ENCODE measurements at regions not wholly inside any gene's neighbourhood (a gene's known extent, or its start where the extent isn't known, plus 50 kb on each side); places are given as distances from the start of the nearest gene placed in this dataset.
"Not testable (repeated sequence)": the region's sequence is repeated elsewhere in the genome, so short reads cannot be mapped to it uniquely, and the experiment has no call there.

DNA sequence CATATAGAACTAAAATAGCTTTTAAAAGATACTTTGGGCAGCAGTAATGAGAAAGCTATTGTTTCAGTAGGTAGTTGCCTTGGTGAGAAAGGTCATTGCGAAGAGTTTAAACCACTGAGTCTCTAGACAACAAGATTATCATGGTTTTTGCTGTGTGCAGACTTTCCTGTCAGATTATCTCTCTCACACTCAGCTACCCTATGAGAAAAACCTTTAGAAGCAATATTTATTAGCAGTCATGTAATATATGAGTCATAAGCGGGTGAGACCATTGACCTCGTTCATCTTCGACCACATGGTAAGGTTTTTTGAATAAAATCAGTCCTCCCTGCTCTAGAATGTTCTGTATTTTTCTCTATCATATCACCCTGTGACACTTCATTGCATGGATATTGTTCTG lies 59.9 kb downstream of the GPR65 start:
- H3K27me3 Mint-ChIP-seq: no peaks in the 10 kb centered on the region
- no peak overlapping the region for H3K4me3 Mint-ChIP-seq
- H3K27ac Mint-ChIP-seq: no peak overlapping the region
- ATAC-seq: no peak
- peaks cover 3% of the 10 kb centered on the region for H3K4me1 Mint-ChIP-seq
- peaks cover 14% of the 10 kb centered on the region for H3K9me3 Mint-ChIP-seq
- no peak for DNase-seq
- H3K36me3 Mint-ChIP-seq (ENCODE audit: low read depth): peaks cover 5% of the 10 kb centered on the region

DNA sequence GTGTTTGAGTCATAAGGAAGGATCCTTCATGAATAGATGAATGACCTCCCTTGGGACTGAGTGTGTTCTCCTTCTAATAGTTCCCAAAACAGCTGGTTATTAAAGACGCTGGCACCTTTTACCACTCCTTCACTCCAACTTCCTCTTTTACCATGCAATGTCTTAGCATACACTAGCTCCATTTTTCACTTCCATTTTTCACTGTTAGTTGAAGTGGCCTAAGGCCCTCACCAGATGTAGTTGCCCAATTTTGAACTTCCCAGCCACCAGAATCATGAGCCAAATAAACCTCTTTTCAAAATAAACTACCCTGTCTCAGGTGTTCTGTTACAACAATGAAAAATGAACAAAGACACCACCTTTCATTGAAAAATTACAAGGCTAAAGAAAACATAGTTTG lies 64.7 kb downstream of the GPR65 start:
- Mint-ChIP-seq H3K9me3 (peaks cover 28% of the 10 kb centered on the region), H3K36me3 (ENCODE audit: low read depth) (peaks cover 5% of the 10 kb centered on the region), H3K27me3 (no peaks in the 10 kb centered on the region), H3K4me3 (no peak overlapping the region), H3K4me1 (no peaks in the 10 kb centered on the region), H3K27ac (no peak overlapping the region)
- no peak for ATAC-seq
- DNase-seq: no peak

DNA sequence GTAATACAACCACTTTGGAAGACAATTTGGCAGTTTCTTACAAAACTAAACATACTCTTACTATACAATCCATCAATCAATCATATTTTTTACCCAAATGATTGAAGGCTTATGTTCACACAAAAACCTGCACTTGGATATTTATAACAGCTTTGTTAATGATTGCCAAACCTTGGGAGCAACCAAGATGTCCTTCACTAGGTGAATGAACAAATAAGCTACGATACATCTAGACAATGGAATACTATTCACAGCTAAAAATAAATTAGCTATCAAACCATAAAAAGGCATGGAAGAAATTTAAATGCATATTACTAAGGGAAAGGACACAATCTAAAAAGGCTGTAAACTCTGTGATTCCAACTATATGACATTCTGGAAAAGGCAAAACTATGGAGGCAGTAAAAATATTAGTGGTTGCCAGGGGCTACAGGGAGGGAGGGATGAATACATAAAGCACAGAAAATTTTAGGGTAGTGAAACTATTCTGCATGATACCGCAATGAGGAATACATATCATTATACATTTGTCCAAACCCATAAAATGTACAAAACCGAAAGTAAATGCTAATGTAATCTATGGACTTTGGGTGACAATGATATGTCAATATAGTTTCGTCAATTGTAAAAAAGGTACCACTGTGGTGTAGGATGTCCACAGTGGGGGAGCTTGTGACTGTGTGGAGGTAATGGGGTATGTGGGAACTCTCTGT lies 70.5 kb downstream of the GPR65 start:
- DNase-seq: no peak
- H3K27me3 Mint-ChIP-seq: no peaks in the 10 kb centered on the region
- H3K4me3 Mint-ChIP-seq: no peak overlapping the region
- no peak for ATAC-seq
- no peaks in the 10 kb centered on the region for H3K36me3 Mint-ChIP-seq (ENCODE audit: low read depth)
- H3K4me1 Mint-ChIP-seq: no peaks in the 10 kb centered on the region
- H3K9me3 Mint-ChIP-seq: peaks cover 11% of the 10 kb centered on the region
- H3K27ac Mint-ChIP-seq: no peak overlapping the region

DNA sequence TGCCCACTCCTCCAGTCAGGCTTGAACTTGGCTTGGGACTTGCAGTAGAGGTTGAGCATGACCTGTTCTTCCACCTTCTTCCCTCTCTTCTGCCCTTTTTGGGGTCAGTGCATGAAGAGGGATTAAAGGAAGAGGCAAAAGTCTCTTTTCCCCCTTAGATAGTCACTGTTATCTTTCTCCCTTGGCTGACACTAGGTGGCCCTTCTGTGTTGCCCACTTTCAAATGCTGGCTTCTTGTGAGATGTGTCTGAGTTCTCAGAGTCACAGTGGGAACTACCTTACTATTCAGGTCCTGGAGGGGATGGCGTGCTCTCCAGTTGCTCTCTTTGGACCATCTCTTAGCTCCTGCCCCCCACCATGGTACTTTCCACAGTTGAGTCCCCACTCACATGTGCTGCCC lies 73.6 kb downstream of the GPR65 start:
- H3K4me3 Mint-ChIP-seq: no peak overlapping the region

DNA sequence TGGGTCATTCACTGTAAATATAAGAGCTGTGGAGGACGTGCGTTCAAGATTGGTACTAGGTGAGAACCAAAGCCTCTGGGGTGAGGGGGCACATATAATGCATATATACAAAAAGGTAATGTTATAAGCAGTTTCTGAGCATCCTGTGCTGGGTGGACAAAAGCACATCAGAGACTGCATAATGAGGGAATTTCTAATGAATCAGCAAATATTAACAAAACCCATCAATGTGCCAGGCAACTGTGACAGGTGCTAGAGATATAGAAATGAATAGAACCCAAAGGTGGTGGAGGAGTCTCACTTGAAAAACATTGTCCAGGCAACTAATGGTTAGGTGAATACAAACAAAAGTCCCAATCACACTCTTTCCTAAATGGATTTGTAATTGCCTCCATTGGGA lies 74.7 kb downstream of the GPR65 start:
- no peak overlapping the region for H3K27ac Mint-ChIP-seq

More for the DNA sequence above, 73.6 kb downstream of the GPR65 start:
- H3K27me3 Mint-ChIP-seq: no peaks in the 10 kb centered on the region
- ATAC-seq (no peak), DNase-seq (no peak)
- H3K4me1 Mint-ChIP-seq: no peaks in the 10 kb centered on the region
- H3K27ac Mint-ChIP-seq: no peak overlapping the region
- no peaks in the 10 kb centered on the region for H3K9me3 Mint-ChIP-seq
- no peaks in the 10 kb centered on the region for H3K36me3 Mint-ChIP-seq (ENCODE audit: low read depth)

DNA sequence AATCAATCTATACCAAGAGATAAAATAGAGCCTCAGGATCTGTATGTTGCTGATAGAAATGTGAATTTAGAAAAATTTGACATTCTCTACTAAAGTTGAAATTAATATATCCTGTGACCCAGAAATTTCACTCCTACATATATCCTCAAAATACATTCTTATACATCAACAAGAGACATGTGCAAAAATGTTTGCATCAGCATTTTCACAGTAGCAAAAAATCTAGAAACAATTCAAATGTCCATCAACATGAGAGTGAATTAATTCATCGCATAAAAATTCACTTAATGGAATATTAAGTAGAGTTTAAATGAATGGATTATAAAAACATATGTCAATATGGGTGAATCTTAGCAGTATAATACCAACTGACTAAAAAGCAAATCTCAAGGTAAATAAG lies 80.8 kb downstream of the GPR65 start:
- no peak for DNase-seq
- no peaks in the 10 kb centered on the region for H3K27me3 Mint-ChIP-seq
- ATAC-seq: no peak
- H3K9me3 Mint-ChIP-seq: no peaks in the 10 kb centered on the region
- H3K4me1 Mint-ChIP-seq: no peaks in the 10 kb centered on the region
- H3K4me3 Mint-ChIP-seq: no peak overlapping the region
- no peak overlapping the region for H3K27ac Mint-ChIP-seq
- H3K36me3 Mint-ChIP-seq (ENCODE audit: low read depth): peaks cover 1% of the 10 kb centered on the region

More for the DNA sequence above, 74.7 kb downstream of the GPR65 start:
- ATAC-seq (no peak), DNase-seq (no peak)
- H3K27me3 Mint-ChIP-seq: no peaks in the 10 kb centered on the region
- no peaks in the 10 kb centered on the region for H3K9me3 Mint-ChIP-seq
- no peak overlapping the region for H3K4me3 Mint-ChIP-seq
- no peaks in the 10 kb centered on the region for H3K36me3 Mint-ChIP-seq (ENCODE audit: low read depth)
- no peaks in the 10 kb centered on the region for H3K4me1 Mint-ChIP-seq

DNA sequence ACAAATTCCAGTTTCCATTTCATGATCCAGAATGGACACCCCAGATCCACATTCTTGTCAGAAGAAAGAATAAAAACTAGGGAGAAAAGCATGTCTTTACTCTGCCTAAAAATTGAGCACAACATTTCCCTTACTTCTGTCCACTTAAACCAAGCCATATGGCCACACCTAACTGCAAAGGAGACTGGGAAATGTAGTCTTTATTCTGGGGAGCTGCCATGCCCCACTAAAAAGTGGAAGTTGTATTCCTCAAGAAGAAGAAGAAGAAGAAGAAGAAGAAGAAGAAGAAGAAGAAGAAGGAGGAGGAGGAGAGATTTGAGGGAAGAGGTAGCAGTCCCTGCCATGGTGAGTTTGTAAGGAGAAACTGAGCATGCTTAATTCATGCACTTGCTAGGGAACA lies 84.5 kb downstream of the GPR65 start:
- no peak overlapping the region for H3K27ac Mint-ChIP-seq
- no peaks in the 10 kb centered on the region for H3K4me1 Mint-ChIP-seq
- ATAC-seq (no peak), DNase-seq (no peak)
- H3K27me3 Mint-ChIP-seq: no peaks in the 10 kb centered on the region
- peaks cover 1% of the 10 kb centered on the region for H3K36me3 Mint-ChIP-seq (ENCODE audit: low read depth)
- H3K9me3 Mint-ChIP-seq: no peaks in the 10 kb centered on the region
- H3K4me3 Mint-ChIP-seq: no peak overlapping the region

DNA sequence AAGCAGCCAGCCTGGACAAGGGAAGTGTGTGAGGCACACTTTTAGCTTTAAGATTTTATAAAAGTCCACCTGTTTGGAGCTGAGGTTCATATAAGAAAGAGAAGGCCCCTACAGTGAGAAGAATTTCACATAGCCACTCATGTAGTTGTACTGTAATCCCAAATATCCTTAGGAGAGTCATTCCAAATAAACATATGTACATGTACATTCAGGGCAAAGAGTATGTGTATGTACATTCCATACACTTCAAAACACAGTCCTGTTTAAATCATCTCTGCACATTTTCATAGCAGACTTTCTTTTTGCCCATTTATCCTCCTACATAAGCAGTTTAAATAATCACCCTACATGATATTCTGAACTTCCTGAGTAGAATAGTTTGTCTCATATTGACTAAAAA lies 87.6 kb downstream of the GPR65 start:
- Mint-ChIP-seq H3K9me3 (no peaks in the 10 kb centered on the region), H3K36me3 (ENCODE audit: low read depth) (no peaks in the 10 kb centered on the region), H3K27ac (no peak overlapping the region), H3K4me3 (no peak overlapping the region), H3K27me3 (no peaks in the 10 kb centered on the region), H3K4me1 (no peaks in the 10 kb centered on the region)
- DNase-seq (no peak), ATAC-seq (no peak)

DNA sequence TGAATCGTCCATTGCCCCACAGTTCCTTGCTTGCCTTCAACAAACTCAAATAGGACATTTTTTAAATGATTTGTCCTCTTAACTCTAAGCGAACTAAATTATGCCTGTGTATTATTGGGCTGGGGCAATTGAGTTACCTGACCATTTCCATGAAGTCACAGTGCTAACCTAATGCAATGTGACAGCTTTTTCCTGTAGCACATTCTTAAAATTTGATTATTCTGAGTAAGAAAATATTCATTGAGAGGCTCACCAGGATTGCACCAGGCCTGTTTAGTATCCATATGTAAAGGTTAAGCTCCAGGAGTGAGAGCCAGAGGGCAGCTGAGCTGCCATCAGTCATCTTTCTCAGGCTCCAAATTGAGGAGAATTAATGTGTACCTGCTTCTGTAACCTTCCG lies 90.9 kb downstream of the GPR65 start:
- Mint-ChIP-seq H3K4me1 (no peaks in the 10 kb centered on the region), H3K27me3 (no peaks in the 10 kb centered on the region), H3K4me3 (no peak overlapping the region), H3K36me3 (ENCODE audit: low read depth) (no peaks in the 10 kb centered on the region), H3K27ac (no peak overlapping the region), H3K9me3 (no peaks in the 10 kb centered on the region)
- DNase-seq (no peak), ATAC-seq (no peak)

DNA sequence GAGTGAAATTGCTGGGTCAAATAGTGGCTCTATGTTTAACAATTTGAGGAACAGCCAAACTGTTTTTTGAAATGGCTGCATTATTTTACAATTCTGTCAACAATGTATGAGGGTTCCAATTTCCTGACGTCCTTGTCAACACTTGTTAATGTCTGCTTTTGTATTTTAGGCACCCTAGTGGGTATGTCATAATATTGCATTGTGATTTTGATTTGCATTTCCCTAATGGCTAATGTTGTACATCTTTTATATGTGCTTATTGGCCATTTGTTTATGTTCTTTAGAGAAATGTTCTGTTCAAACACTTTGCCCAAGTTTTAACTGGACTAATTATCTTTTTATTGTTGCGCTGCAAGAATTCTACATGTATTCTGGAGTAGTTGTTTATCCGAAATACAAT lies 93.2 kb downstream of the GPR65 start:
- ATAC-seq (no peak), DNase-seq (no peak)
- H3K9me3 Mint-ChIP-seq: no peaks in the 10 kb centered on the region
- H3K36me3 Mint-ChIP-seq (ENCODE audit: low read depth): no peaks in the 10 kb centered on the region
- H3K27ac Mint-ChIP-seq: no peak overlapping the region
- no peaks in the 10 kb centered on the region for H3K4me1 Mint-ChIP-seq
- no peaks in the 10 kb centered on the region for H3K27me3 Mint-ChIP-seq
- no peak overlapping the region for H3K4me3 Mint-ChIP-seq

DNA sequence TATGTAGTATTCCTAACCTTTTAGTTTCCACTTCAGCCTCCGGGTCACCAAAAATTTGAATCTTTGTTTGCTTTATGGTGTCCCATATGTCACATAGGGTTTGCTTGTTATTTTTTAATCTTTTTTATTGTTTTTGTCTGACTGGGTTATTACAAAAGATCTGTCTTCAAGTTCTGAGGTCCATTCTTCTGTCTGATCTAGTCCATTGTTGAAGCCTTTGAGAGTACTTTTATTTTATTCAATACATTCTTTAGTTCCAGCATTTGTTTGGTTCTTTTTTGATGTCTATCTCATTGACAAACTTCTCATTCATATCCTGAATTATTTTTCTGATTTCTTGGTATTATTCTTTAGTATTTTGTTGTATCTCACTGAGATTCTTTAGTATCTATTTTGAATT lies 99.8 kb downstream of the GPR65 start:
- Mint-ChIP-seq H3K27ac (no peak overlapping the region), H3K9me3 (peaks cover 18% of the 10 kb centered on the region), H3K36me3 (ENCODE audit: low read depth) (no peaks in the 10 kb centered on the region), H3K4me3 (no peak overlapping the region), H3K4me1 (peaks cover under 1% of the 10 kb centered on the region), H3K27me3 (no peaks in the 10 kb centered on the region)
- DNase-seq (no peak), ATAC-seq (no peak)

DNA sequence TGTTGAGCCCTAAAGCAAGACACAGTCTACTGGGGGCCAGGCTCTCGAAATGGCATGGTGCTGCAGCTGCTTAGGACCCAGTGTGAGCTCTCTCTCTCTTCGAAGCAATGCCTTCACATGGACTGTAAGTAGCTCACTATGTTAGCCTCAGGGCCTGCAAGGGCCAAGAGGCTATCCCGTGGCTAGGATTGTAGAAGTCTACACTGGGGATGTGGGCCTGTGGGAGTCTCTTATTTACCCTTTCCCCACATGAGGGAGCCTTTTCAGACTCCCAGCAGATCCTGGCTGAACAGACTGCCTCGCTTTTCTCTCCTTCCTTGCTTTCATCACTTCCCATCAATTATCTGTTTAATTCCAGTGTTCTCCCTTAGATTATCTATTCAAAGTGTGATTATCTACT lies 101.4 kb downstream of the GPR65 start:
- Mint-ChIP-seq H3K9me3 (peaks cover 18% of the 10 kb centered on the region), H3K4me3 (no peak overlapping the region), H3K27me3 (no peaks in the 10 kb centered on the region), H3K36me3 (ENCODE audit: low read depth) (no peaks in the 10 kb centered on the region), H3K27ac (no peak overlapping the region), H3K4me1 (peaks cover 3% of the 10 kb centered on the region)
- DNase-seq (no peak), ATAC-seq (peak; percentile 28)

DNA sequence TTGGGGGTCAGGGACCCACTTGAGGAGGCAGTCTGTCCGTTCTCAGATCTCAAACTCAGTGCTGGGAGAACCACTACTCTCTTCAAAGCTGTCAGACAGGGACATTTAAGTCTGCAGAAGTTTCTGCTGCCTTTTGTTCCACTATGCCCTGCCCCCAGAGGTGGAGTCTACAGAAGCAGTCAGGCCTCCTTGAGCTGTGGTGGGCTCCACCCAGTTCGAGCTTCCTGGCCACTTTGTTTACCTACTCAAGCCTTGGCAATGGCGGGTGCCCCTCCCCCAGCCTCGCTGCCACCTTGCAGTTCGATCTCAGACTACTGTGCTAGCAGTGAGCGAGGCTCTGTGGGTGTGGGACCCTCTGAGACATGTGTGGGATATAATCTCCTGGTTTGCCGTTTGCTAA lies 122.7 kb downstream of the GPR65 start:
- peaks cover 17% of the 10 kb centered on the region for H3K4me1 Mint-ChIP-seq
- not testable (repeated sequence) for ATAC-seq; H3K9me3 Mint-ChIP-seq; H3K4me3 Mint-ChIP-seq; H3K36me3 Mint-ChIP-seq (ENCODE audit: low read depth); H3K27ac Mint-ChIP-seq; DNase-seq; H3K27me3 Mint-ChIP-seq

DNA sequence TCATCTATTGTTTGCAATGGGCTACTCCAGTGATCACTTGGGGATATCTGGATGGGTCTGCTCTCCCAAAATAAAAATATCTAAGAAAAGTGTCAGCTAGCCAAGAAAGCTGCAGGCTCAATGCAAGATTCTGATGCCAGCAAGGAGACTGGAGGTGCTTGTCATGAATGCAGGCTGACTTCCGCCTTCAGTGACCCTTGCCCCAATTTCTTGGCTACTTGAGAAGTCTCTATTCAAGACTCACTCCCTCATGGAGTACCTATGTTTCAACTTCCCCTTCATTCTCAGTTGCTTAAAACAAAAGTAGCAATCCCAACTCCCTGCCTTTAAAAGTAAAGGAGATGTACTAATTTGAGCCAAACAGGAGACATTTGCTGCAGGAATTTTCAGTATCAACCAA lies 123.9 kb downstream of the GPR65 start:
- Mint-ChIP-seq H3K4me3 (no peak overlapping the region), H3K27ac (no peak overlapping the region), H3K27me3 (no peaks in the 10 kb centered on the region), H3K4me1 (peaks cover 17% of the 10 kb centered on the region), H3K36me3 (ENCODE audit: low read depth) (peaks cover 2% of the 10 kb centered on the region), H3K9me3 (peaks cover 10% of the 10 kb centered on the region)
- ATAC-seq: no peak
- DNase-seq: no peak

DNA sequence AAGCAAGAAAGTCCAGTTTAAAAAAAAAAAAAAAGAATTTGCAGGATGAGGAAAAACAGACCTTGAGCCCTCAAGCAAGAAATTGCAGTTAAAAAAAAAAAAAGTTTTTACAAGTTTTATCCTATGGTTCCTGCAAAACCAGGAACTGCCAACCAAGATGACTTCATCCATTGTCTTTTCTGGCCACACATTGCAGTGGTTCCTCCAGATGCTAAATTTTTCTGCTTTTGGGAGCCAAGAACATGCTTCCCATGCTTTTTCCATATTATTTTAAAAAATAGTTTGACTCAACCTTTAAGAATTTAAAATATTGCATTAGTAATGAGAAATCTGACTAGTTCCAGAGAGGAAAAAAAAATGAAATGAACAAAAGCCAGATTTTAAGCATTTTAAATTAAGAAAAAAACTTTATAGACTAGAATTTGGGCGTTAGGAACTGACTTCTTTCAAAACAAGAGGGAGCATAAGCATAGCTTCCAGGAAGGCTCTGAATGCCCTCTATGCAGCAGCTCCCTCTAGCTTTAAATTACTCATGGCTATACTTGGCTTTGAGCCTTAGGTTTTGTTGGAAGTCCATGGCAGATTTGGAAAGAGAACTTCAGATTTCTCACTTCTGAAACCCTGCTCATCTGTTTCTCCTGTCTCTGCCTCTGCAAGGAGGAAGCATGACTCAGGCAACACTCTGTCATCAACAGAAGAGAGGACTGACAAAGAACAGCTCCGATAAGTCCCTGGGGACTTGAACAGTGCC lies 124.5 kb downstream of the GPR65 start:
- H3K4me3 Mint-ChIP-seq: peak overlapping the region; percentile 55
- peaks cover 17% of the 10 kb centered on the region for H3K4me1 Mint-ChIP-seq
- no peak overlapping the region for H3K27ac Mint-ChIP-seq
- H3K36me3 Mint-ChIP-seq (ENCODE audit: low read depth): peaks cover 2% of the 10 kb centered on the region
- no peaks in the 10 kb centered on the region for H3K27me3 Mint-ChIP-seq
- peak; percentile 76 for ATAC-seq
- no peak for DNase-seq
- H3K9me3 Mint-ChIP-seq: peaks cover 10% of the 10 kb centered on the region

Data from activated naive CD8-positive, alpha-beta T cell treated with anti-CD3 and anti-CD28 coated beads, Interleukin-2, amount 50 U/mL, for 24 hours (primary cell).